ENCODE measurements at regions not wholly inside any gene's neighbourhood (a gene's known extent, or its start where the extent isn't known, plus 50 kb on each side); places are given as distances from the start of the nearest gene placed in this dataset.
A peak's percentile ranks its signal among the peaks of the same experiment; 100 is the strongest.

DNA sequence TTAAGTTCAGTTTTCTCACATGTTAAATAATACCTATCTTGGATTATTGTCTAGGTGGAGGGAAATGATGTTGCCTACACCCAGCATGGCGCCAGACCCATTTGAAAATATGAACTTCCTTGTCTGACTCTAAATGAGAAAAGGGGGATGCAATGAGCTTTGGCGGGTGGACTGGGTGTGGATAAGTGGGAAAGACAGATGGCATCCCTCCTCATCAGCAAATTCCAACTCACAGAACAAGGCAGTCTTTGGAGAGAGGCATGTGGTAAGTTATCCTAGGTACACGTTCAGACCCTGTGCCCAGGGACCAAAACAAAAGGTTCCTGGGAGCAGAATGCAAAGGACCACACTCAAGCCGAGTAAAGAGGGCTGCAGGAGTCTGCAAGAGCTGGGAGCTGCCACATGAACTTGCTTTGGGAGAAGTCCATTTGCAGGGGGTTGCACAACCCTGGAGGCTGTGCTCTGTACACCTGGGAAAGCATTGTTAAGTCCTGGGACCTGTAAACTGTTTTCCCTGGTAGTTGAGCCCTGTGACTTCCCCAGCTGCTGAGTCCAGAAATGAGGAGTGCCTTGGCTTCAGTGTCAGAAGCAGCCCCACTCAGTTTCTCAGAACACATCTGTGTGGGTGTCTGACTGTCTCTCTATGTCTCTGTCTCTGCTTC lies 102.3 kb upstream of the TPM1 start:
- no peak for DNase-seq
- TF ChIP-seq, protein P1, sequence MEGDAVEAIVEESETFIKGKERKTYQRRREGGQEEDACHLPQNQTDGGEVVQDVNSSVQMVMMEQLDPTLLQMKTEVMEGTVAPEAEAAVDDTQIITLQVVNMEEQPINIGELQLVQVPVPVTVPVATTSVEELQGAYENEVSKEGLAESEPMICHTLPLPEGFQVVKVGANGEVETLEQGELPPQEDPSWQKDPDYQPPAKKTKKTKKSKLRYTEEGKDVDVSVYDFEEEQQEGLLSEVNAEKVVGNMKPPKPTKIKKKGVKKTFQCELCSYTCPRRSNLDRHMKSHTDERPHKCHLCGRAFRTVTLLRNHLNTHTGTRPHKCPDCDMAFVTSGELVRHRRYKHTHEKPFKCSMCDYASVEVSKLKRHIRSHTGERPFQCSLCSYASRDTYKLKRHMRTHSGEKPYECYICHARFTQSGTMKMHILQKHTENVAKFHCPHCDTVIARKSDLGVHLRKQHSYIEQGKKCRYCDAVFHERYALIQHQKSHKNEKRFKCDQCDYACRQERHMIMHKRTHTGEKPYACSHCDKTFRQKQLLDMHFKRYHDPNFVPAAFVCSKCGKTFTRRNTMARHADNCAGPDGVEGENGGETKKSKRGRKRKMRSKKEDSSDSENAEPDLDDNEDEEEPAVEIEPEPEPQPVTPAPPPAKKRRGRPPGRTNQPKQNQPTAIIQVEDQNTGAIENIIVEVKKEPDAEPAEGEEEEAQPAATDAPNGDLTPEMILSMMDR (IDR thresholded peaks at IDR 0.05), result no peak
- no peak for TF ChIP-seq POLR2A (IDR thresholded peaks at IDR 0.05)
- no peaks in the 10 kb centered on the region for H3K27me3 ChIP-seq
- WGBS, 4 donors, result 63 to 70% (median 66%) methylated on average over 4 of the region's 4 CpGs
- intact Hi-C loops (cut with DNase I), result loop anchor here in 5 of 10 donors (5.0 to 10.0 kb wide), 2 partner anchors 95 to 102 kb away; partner anchors contain the start of gene TPM1 (in 4 of the 5)
- H3K9me3 ChIP-seq, result no peaks in the 10 kb centered on the region
- peak overlapping the region; percentile 72 to 90 (median 85) for H3K27ac ChIP-seq
- peak overlapping the region in 1 of 12 donors; percentile 3 for H3K4me3 ChIP-seq
- H3K36me3 ChIP-seq, result no peaks in the 10 kb centered on the region
- ATAC-seq, result peak in 1 of 4 donors; percentile 4
- peaks cover 0 to 33% (median 25%) of the 10 kb centered on the region in 12 donors for H3K4me1 ChIP-seq

DNA sequence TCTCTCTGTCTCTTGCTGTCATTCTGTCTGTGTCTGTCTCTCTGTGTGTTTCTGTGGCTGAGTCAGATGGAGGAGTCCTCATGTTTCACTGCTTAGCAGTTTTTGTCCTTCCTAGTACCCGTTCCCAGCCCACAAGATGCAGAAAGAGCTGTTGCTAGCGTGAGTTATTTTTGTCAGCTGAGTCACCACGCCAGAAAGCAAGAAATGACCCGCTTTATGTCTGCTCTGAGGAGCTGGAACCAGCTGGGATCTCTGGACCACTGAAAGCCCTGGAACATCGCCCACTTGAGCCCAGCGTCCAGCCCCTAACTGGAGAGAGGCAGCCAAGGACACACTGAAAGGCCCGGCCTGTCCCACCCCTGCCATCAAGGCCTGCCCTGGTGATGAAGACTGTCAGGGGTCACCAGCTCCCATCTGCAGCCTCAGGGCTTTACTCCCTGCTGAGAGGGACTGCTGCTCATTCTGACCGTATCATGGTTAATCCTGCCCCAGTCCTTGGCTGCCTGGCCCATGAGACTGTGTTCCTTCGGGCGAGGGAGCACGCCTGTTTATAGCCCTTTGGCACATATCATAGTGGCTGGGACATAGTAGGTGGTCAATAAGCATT lies 101.7 kb upstream of the TPM1 start:
- TF ChIP-seq, protein P1 (IDR thresholded peaks at IDR 0.05), result no peak
- TF ChIP-seq POLR2A (IDR thresholded peaks at IDR 0.05), result no peak
- peak overlapping the region; percentile 72 to 90 (median 85) for H3K27ac ChIP-seq
- no peaks in the 10 kb centered on the region for H3K36me3 ChIP-seq
- peak; percentile 88 to 94 (median 94) for ATAC-seq
- WGBS, 4 donors, result 20 to 37% (median 34%) methylated on average over 11 of the region's 11 CpGs
- intact Hi-C loops (cut with DNase I), result loop anchor here in 5 of 10 donors (5.0 to 10.0 kb wide), 2 partner anchors 94 to 101 kb away; partner anchors contain the start of gene TPM1 (in 4 of the 5)
- H3K27me3 ChIP-seq, result no peaks in the 10 kb centered on the region
- peak overlapping the region in 1 of 12 donors; percentile 3 for H3K4me3 ChIP-seq
- DNase-seq, result peak; percentile 82 to 92 (median 89)
- H3K9me3 ChIP-seq, result no peaks in the 10 kb centered on the region
- peaks cover 0 to 33% (median 25%) of the 10 kb centered on the region in 12 donors for H3K4me1 ChIP-seq

DNA sequence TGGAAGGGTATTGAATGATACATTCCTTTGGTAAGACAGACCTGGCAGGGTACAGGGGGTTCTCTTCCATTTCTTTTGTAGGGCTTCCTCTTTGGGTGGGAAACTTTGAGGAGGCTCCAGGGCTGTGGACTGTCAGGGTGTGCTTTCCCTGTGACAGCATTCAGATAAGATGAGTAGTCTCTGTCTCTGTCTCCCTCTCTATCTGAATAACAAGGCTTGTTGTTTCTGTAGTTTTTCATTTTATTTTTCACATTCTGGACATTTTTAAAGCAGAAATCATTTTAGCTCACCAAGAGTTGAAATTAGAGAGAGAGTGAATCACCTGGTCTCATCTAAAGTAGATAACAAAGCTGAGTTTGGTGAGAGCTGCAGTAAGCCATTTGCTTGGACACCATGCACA lies 100.8 kb upstream of the TPM1 start:
- H3K27me3 ChIP-seq, result no peaks in the 10 kb centered on the region
- H3K4me1 ChIP-seq, result peaks cover 0 to 33% (median 25%) of the 10 kb centered on the region in 12 donors
- no peaks in the 10 kb centered on the region for H3K36me3 ChIP-seq
- intact Hi-C loops (cut with DNase I), result loop anchor here in 5 of 10 donors (5.0 to 10.0 kb wide), 2 partner anchors 93 to 101 kb away; partner anchors contain the start of gene TPM1 (in 4 of the 5)
- ATAC-seq, result no peak
- H3K27ac ChIP-seq, result peak overlapping the region; percentile 72 to 90 (median 85)
- no peaks in the 10 kb centered on the region for H3K9me3 ChIP-seq
- H3K4me3 ChIP-seq, result no peak overlapping the region
- no peak for DNase-seq
- TF ChIP-seq, protein P1 (IDR thresholded peaks at IDR 0.05), result no peak
- TF ChIP-seq POLR2A (IDR thresholded peaks at IDR 0.05), result no peak

DNA sequence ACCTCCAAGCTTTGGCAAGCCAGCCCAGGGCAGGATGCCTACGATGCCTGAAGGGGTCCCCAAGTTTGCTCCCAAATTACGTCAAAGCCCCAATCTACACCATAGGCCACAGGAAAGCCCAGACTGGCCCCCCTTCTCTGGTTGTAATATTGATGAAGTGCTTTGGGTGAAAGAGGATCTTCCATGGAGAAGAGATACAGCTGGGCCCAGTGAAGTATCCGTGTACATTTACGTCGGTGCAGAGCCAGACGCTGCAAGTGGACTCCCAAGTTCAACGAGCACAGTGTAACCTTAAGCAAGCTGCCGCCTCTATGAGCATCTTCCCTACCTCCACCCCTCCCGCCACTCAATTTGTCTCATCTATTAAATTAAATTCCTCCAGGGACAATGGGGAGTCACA lies 100.1 kb upstream of the TPM1 start:
- Histone ChIP-seq H3K4me1 (peaks cover 0 to 33% (median 25%) of the 10 kb centered on the region in 12 donors), H3K9me3 (no peaks in the 10 kb centered on the region), H3K27ac (peak overlapping the region in 1 of 12 donors; percentile 90), H3K4me3 (no peak overlapping the region), H3K27me3 (no peaks in the 10 kb centered on the region), H3K36me3 (no peaks in the 10 kb centered on the region)
- no peak for TF ChIP-seq POLR2A (IDR thresholded peaks at IDR 0.05)
- TF ChIP-seq, protein P1 (IDR thresholded peaks at IDR 0.05), result no peak
- intact Hi-C loops (cut with DNase I), result loop anchor here in 5 of 10 donors (5.0 to 10.0 kb wide), 2 partner anchors 92 to 100 kb away; partner anchors contain the start of gene TPM1 (in 4 of the 5)
- WGBS, 4 donors, result 94 to 99% (median 96%) methylated on average over 9 of the region's 9 CpGs
- ATAC-seq (no peak), DNase-seq (no peak)

All from heart left ventricle (tissue), 16 donors.